Keratinocyte (primary cell): ENCODE measurements at regions not wholly inside any gene's neighbourhood (a gene's known extent, or its start where the extent isn't known, plus 50 kb on each side); places are given as distances from the start of the nearest gene placed in this dataset.

Source experiments
- EZH2 ChIP-seq: IDR thresholded peaks from one replicate; pipeline ENCODE4 v1.6.1; 2012; ENCODE audit warnings: inconsistent platforms, mild to moderate bottlenecking, low read length, moderate library complexity
- TF ChIP-seq, protein P1 (sequence below), 3 experiments: IDR thresholded peaks in 1 of 3; conservative IDR thresholded peaks in 1 of 3; optimal IDR thresholded peaks in 1 of 3; 2 replicates in 2 of 3; 3 replicates in 1 of 3; pipeline versions ENCODE3 to v1.5.1; 2011; ENCODE audit warnings: low read length in 3 of 3, mild to moderate bottlenecking in 3 of 3, moderate library complexity in 2 of 3, control low read depth in 1 of 3, inconsistent platforms in 1 of 3; ENCODE audit not compliant: insufficient read depth in 2 of 3; ENCODE audit errors: extremely low read depth in 1 of 3

DNA sequence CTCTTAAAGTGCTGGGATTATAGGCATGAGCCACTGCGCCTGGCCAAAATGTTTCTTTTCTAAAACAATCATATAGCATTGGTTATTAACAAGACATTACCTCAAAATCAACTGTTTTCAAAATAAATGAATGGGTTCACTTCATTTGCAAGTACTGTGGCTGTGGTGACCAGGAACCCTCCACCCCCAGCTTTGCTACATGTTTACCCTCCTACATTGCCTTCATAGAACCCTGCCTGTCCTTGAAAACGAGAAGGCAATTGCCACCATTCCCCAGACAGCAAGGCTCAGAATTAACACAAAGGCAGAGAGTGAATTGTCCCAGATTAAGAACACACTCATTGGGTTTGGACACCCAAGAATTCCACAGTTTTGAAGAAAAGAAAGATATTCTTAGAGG lies 116.6 kb upstream of the LGSN start:
- TF ChIP-seq, protein P1, sequence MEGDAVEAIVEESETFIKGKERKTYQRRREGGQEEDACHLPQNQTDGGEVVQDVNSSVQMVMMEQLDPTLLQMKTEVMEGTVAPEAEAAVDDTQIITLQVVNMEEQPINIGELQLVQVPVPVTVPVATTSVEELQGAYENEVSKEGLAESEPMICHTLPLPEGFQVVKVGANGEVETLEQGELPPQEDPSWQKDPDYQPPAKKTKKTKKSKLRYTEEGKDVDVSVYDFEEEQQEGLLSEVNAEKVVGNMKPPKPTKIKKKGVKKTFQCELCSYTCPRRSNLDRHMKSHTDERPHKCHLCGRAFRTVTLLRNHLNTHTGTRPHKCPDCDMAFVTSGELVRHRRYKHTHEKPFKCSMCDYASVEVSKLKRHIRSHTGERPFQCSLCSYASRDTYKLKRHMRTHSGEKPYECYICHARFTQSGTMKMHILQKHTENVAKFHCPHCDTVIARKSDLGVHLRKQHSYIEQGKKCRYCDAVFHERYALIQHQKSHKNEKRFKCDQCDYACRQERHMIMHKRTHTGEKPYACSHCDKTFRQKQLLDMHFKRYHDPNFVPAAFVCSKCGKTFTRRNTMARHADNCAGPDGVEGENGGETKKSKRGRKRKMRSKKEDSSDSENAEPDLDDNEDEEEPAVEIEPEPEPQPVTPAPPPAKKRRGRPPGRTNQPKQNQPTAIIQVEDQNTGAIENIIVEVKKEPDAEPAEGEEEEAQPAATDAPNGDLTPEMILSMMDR (optimal IDR thresholded peaks at IDR 0.05 in 1 of 3, IDR thresholded peaks at IDR 0.05 in 1 of 3, conservative IDR thresholded peaks at IDR 0.05 in 1 of 3; ENCODE audit: extremely low read depth in 1 of 3, insufficient read depth in 2 of 3, low read length in 3 of 3) = no peak
- TF ChIP-seq EZH2 = no peak
